ENCODE measurements at regions not wholly inside any gene's neighbourhood (a gene's known extent, or its start where the extent isn't known, plus 50 kb on each side); places are given as distances from the start of the nearest gene placed in this dataset.

GRCh38 chr2:12304564-12305171, 412.1 kb upstream of the TRIB2 start:
- Histone ChIP-seq H3K4me3 (no peak overlapping the region), H3K27ac (no peak overlapping the region), H3K27me3 (no peaks in the 10 kb centered on the region), H3K9me3 (ENCODE audit: low read depth) (no peaks in the 10 kb centered on the region), H3K4me1 (ENCODE audit: low read depth) (no peaks in the 10 kb centered on the region), H3K36me3 (no peaks in the 10 kb centered on the region)
- TF ChIP-seq CTCF (IDR thresholded peaks at IDR 0.05; ENCODE audit: low read depth, low read length), result no peak
- DNase-seq (ENCODE audit: low read depth in 1 of 2, low spot score in 1 of 2), result peak in 1 of 2 donors; percentile 76

- Histone ChIP-seq H3K36me3 (no peaks in the 10 kb centered on the region), H3K4me1 (ENCODE audit: low read depth) (no peaks in the 10 kb centered on the region), H3K4me3 (no peak overlapping the region), H3K27me3 (no peaks in the 10 kb centered on the region), H3K9me3 (ENCODE audit: low read depth) (no peaks in the 10 kb centered on the region), H3K27ac (no peak overlapping the region)
- DNase-seq (ENCODE audit: low read depth in 1 of 2, low spot score in 1 of 2), result no peak
- no peak for TF ChIP-seq CTCF (IDR thresholded peaks at IDR 0.05; ENCODE audit: low read depth, low read length)
These were observed 410.8 kb upstream of the TRIB2 start for GRCh38 chr2:12305931-12306330.

- TF ChIP-seq CTCF (IDR thresholded peaks at IDR 0.05; ENCODE audit: low read depth, low read length), result no peak
- H3K27ac ChIP-seq, result no peak overlapping the region
- H3K4me3 ChIP-seq, result no peak overlapping the region
These were observed 406.3 kb upstream of the TRIB2 start for GRCh38 chr2:12310399-12310798.

GRCh38 chr2:12313445-12314126, 403.1 kb upstream of the TRIB2 start:
- no peak overlapping the region for H3K27ac ChIP-seq
- no peak for DNase-seq (ENCODE audit: low read depth in 1 of 2, low spot score in 1 of 2)
- no peak for TF ChIP-seq CTCF (IDR thresholded peaks at IDR 0.05; ENCODE audit: low read depth, low read length)
- no peaks in the 10 kb centered on the region for H3K27me3 ChIP-seq
- no peaks in the 10 kb centered on the region for H3K9me3 ChIP-seq (ENCODE audit: low read depth)
- no peaks in the 10 kb centered on the region for H3K4me1 ChIP-seq (ENCODE audit: low read depth)
- H3K36me3 ChIP-seq, result no peaks in the 10 kb centered on the region
- H3K4me3 ChIP-seq, result no peak overlapping the region

More at GRCh38 chr2:12310399-12310798, 406.3 kb upstream of the TRIB2 start:
- Histone ChIP-seq H3K4me1 (ENCODE audit: low read depth) (no peaks in the 10 kb centered on the region), H3K27me3 (no peaks in the 10 kb centered on the region), H3K9me3 (ENCODE audit: low read depth) (no peaks in the 10 kb centered on the region), H3K36me3 (no peaks in the 10 kb centered on the region)
- DNase-seq (ENCODE audit: low read depth in 1 of 2, low spot score in 1 of 2), result no peak

- H3K27ac ChIP-seq, result no peak overlapping the region
- TF ChIP-seq CTCF (IDR thresholded peaks at IDR 0.05; ENCODE audit: low read depth, low read length), result no peak
- DNase-seq (ENCODE audit: low read depth in 1 of 2, low spot score in 1 of 2), result no peak
- no peaks in the 10 kb centered on the region for H3K9me3 ChIP-seq (ENCODE audit: low read depth)
- H3K27me3 ChIP-seq, result no peaks in the 10 kb centered on the region
- no peaks in the 10 kb centered on the region for H3K4me1 ChIP-seq (ENCODE audit: low read depth)
- no peaks in the 10 kb centered on the region for H3K36me3 ChIP-seq
- no peak overlapping the region for H3K4me3 ChIP-seq
These were observed 402.5 kb upstream of the TRIB2 start for GRCh38 chr2:12314127-12314760.

Data from cardiac muscle cell (in vitro differentiated cells and primary cell).